A549 (cell line): ENCODE measurements at regions not wholly inside any gene's neighbourhood (a gene's known extent, or its start where the extent isn't known, plus 50 kb on each side); places are given as distances from the start of the nearest gene placed in this dataset.
"Not testable (repeated sequence)": the region's sequence is repeated elsewhere in the genome, so short reads cannot be mapped to it uniquely, and the experiment has no call there.

Experiments used
- BHLHE40 ChIP-seq: IDR thresholded peaks from 2 replicates; pipeline ENCODE4 v1.6.1; 2012; ENCODE audit warnings: low read depth, low read length, inconsistent platforms
- CTCF ChIP-seq: fragments of >200 bp; sonication (Bioruptor Twin); formaldehyde crosslinking; IDR thresholded peaks from 3 replicates; pipeline ENCODE4 v1.5.1; 2016
- ELK1 ChIP-seq: fragments of 150-350 bp; IDR thresholded peaks from 2 replicates; pipeline ENCODE4 v1.6.1; 2014; ENCODE audit warnings: low read depth, mild to moderate bottlenecking, low read length
- EP300 ChIP-seq, 2 experiments: fragments of >200 bp; sonication (Bioruptor Twin); formaldehyde crosslinking; IDR thresholded peaks; 2 replicates in 1 of 2; 3 replicates in 1 of 2; pipeline ENCODE4 v1.6.1; 2016 to 2017
- FOSL2 ChIP-seq, 2 experiments: fragments of 450-650 bp in 1 of 2; fragments of >200 bp in 1 of 2; sonication (Bioruptor Twin) in 1 of 2; formaldehyde crosslinking; IDR thresholded peaks; 2 replicates each; pipeline versions ENCODE4 v1.5.0 to v1.6.1; 2016 to 2020; ENCODE audit warnings: mild to moderate bottlenecking in 1 of 2, moderate library complexity in 1 of 2
- HDAC2 ChIP-seq: fragments of 200-600 bp; sonication (generic); IDR thresholded peaks from 2 replicates; pipeline ENCODE4 v1.6.1; 2016
- JUN ChIP-seq, 2 experiments: fragments of >200 bp; sonication (Bioruptor Twin); formaldehyde crosslinking; IDR thresholded peaks; 2 replicates in 1 of 2; 3 replicates in 1 of 2; pipeline ENCODE4 v1.6.1; 2016 to 2017
- MAX ChIP-seq: IDR thresholded peaks from 2 replicates; pipeline ENCODE4 v1.6.1; 2012
- MYC ChIP-seq: IDR thresholded peaks from 2 replicates; pipeline ENCODE4 v1.6.1; 2012; ENCODE audit warnings: mild to moderate bottlenecking, inconsistent platforms, low read length, improper control_type of control experiment, borderline replicate concordance
- PBX3 ChIP-seq: IDR thresholded peaks from 2 replicates; pipeline ENCODE4 v1.6.1; 2012
- POLR2A ChIP-seq: IDR thresholded peaks from 2 replicates; pipeline ENCODE4 v1.6.1; 2012; ENCODE audit warnings: mild to moderate bottlenecking, low read length
- REST ChIP-seq: fragments of 200-600 bp; sonication (generic); IDR thresholded peaks from 2 replicates; pipeline ENCODE4 v1.6.1; 2016; ENCODE audit warnings: antibody characterized with exemption, mild to moderate bottlenecking, moderate library complexity

- not testable (repeated sequence) for TF ChIP-seq CTCF; ELK1; EP300 (IDR thresholded peaks at IDR 0.05); MYC; MAX; HDAC2; JUN (IDR thresholded peaks at IDR 0.05); PBX3; REST; POLR2A; FOSL2 (IDR thresholded peaks at IDR 0.05); FOSL2 (CRISPR knock-in tag; IDR thresholded peaks at IDR 0.05); BHLHE40
Observed at GRCh38 chr2:234152835-234153234, 102.3 kb downstream of the SPP2 start.
